ENCODE measurements at regions not wholly inside any gene's neighbourhood (a gene's known extent, or its start where the extent isn't known, plus 50 kb on each side); places are given as distances from the start of the nearest gene placed in this dataset.

GRCh38 chr11:112470355-112470754 is 209.7 kb upstream of the PLET1 start:
- TF ChIP-seq, protein P1, sequence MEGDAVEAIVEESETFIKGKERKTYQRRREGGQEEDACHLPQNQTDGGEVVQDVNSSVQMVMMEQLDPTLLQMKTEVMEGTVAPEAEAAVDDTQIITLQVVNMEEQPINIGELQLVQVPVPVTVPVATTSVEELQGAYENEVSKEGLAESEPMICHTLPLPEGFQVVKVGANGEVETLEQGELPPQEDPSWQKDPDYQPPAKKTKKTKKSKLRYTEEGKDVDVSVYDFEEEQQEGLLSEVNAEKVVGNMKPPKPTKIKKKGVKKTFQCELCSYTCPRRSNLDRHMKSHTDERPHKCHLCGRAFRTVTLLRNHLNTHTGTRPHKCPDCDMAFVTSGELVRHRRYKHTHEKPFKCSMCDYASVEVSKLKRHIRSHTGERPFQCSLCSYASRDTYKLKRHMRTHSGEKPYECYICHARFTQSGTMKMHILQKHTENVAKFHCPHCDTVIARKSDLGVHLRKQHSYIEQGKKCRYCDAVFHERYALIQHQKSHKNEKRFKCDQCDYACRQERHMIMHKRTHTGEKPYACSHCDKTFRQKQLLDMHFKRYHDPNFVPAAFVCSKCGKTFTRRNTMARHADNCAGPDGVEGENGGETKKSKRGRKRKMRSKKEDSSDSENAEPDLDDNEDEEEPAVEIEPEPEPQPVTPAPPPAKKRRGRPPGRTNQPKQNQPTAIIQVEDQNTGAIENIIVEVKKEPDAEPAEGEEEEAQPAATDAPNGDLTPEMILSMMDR (IDR thresholded peaks at IDR 0.05): no peak
- TF ChIP-seq POLR2AphosphoS5 (IDR thresholded peaks at IDR 0.05; ENCODE audit: insufficient read depth in 1 of 2, low read depth in 1 of 2) (no peak), POLR2A (IDR thresholded peaks at IDR 0.05) (no peak)

All from vagina (tissue), 2 donors.